Adrenal gland (tissue), 5 donors: ENCODE measurements at regions not wholly inside any gene's neighbourhood (a gene's known extent, or its start where the extent isn't known, plus 50 kb on each side); places are given as distances from the start of the nearest gene placed in this dataset.

Experiments
- CTCF ChIP-seq, 6 experiments: fragments of 450-650 bp in 4 of 6; fragments of 200-600 bp in 2 of 6; sonication (generic) in 1 of 6; IDR thresholded peaks; 1 replicate in 5 of 6; 2 replicates in 1 of 6; pipeline versions ENCODE4 v1.5.1 to v1.8.0; 2016 to 2021; ENCODE audit warnings: antibody characterized with exemption in 6 of 6, mild to moderate bottlenecking in 2 of 6, moderate library complexity in 1 of 6
- POLR2A ChIP-seq, 2 donors: fragments of 450-650 bp; IDR thresholded peaks; one replicate each; pipeline ENCODE4 v1.6.1; 2017; ENCODE audit warnings: antibody characterized with exemption in 2 of 2, mild to moderate bottlenecking in 2 of 2, moderate library complexity in 1 of 2
- donor health status: DM: no; HTN: no; CAD: no.

- TF ChIP-seq CTCF (IDR thresholded peaks at IDR 0.05) (no peak), POLR2A (IDR thresholded peaks at IDR 0.05) (no peak)
These were observed 75.8 kb upstream of the ZNF618 start for GRCh38 chr9:113800276-113800675.
